ENCODE measurements at regions not wholly inside any gene's neighbourhood (a gene's known extent, or its start where the extent isn't known, plus 50 kb on each side); places are given as distances from the start of the nearest gene placed in this dataset.

DNA sequence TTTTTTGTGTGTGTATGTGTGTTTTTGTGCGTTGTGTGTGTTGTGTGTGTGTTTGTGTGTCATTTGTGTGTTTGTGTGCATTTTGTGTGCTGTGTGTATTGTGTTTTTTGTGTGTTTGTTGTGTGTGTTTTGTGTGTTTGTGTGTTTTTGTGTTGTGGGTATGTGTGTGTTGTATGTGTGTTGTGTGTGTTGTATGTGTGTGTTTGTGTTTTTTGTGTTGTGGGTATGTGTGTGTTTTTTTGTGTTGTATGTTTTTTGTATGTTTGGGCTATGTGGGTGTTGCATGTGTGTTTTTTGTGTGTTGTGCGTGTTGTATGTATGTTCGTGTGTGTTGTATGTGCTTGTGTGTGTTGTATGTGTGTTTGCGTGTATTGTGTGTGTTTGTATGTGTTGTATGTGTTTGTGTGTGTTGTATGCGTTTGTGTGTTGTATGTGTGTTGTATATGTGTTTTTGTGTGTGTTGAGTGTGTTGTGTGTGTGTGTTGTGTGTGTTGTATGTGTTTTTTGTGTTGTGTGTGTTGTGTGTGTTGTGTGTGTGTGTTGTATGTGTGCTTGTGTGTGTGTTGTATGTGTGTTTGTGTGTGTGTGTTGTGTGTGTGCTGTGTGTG, 275.3 kb downstream of the HRH4 start:
- Mint-ChIP-seq H3K36me3 (ENCODE audit: unreplicated experiment) (no peaks in the 10 kb centered on the region), H3K27ac (ENCODE audit: unreplicated experiment) (no peak overlapping the region), H3K4me1 (ENCODE audit: unreplicated experiment) (no peaks in the 10 kb centered on the region), H3K27me3 (ENCODE audit: unreplicated experiment) (peaks cover 5% of the 10 kb centered on the region), H3K4me3 (ENCODE audit: unreplicated experiment) (no peak overlapping the region), H3K9me3 (ENCODE audit: unreplicated experiment) (no peaks in the 10 kb centered on the region)
- TF ChIP-seq, protein P1, sequence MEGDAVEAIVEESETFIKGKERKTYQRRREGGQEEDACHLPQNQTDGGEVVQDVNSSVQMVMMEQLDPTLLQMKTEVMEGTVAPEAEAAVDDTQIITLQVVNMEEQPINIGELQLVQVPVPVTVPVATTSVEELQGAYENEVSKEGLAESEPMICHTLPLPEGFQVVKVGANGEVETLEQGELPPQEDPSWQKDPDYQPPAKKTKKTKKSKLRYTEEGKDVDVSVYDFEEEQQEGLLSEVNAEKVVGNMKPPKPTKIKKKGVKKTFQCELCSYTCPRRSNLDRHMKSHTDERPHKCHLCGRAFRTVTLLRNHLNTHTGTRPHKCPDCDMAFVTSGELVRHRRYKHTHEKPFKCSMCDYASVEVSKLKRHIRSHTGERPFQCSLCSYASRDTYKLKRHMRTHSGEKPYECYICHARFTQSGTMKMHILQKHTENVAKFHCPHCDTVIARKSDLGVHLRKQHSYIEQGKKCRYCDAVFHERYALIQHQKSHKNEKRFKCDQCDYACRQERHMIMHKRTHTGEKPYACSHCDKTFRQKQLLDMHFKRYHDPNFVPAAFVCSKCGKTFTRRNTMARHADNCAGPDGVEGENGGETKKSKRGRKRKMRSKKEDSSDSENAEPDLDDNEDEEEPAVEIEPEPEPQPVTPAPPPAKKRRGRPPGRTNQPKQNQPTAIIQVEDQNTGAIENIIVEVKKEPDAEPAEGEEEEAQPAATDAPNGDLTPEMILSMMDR (IDR thresholded peaks at IDR 0.05), result no peak
- no peak for DNase-seq (ENCODE audit: extremely low spot score, unreplicated experiment)

DNA sequence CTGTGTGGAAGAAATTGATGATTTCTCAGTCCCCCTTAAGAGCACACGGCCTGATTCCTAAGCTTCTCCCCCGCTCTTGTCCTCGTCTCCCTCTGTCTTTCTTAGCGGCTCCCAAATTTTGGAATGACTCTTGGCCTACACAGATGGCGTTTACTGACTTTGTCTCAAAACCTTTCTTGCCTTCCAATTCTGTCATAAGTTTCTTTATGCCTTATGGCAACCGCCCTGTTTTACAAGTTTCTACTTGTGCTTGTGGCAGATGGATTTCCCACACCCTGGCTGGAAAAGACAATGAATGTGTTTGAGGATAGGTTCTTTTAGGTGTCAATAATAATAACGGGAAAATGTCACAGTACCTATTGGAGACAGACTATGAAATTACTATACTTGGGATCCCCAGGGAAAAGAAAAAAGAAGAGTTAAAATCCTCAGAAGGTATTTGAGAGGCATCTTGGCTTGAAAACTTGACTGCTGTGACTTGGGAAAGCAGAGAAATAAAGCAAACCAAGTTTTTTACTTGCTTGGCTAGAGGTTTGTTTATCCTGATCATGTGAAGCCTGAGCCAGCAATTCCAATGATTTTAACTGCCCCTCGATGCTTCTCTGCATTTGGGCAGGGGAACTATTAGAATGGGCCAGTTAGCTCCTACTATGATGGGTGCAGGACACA, 276.4 kb downstream of the HRH4 start:
- no peak for DNase-seq (ENCODE audit: extremely low spot score, unreplicated experiment)
- H3K27ac Mint-ChIP-seq (ENCODE audit: unreplicated experiment), result no peak overlapping the region
- H3K27me3 Mint-ChIP-seq (ENCODE audit: unreplicated experiment), result no peaks in the 10 kb centered on the region
- no peaks in the 10 kb centered on the region for H3K36me3 Mint-ChIP-seq (ENCODE audit: unreplicated experiment)
- H3K4me3 Mint-ChIP-seq (ENCODE audit: unreplicated experiment), result no peak overlapping the region
- TF ChIP-seq, protein P1 (IDR thresholded peaks at IDR 0.05), result no peak
- peaks cover 3% of the 10 kb centered on the region for H3K4me1 Mint-ChIP-seq (ENCODE audit: unreplicated experiment)
- no peaks in the 10 kb centered on the region for H3K9me3 Mint-ChIP-seq (ENCODE audit: unreplicated experiment)

DNA sequence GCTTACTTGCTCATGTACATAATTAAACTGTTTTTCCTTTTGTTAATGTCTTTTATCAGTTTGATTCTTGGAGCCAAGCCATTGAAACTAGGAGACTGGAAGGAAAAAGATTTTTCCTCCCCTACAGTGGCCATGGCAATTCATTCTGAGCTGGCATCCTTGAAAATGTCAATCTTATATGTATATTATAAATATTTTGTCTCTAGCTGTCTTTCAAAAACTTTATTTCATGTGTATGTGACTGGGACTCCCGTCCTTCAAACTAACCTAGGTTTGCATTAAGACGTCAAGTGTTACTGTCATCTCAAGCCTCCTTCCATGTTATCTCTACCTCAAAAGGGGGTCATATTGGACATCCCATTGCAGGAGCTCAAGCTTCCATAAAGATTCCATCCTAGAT, 280.4 kb downstream of the HRH4 start:
- Mint-ChIP-seq H3K27ac (ENCODE audit: unreplicated experiment) (no peak overlapping the region), H3K9me3 (ENCODE audit: unreplicated experiment) (no peaks in the 10 kb centered on the region), H3K36me3 (ENCODE audit: unreplicated experiment) (no peaks in the 10 kb centered on the region), H3K4me1 (ENCODE audit: unreplicated experiment) (peaks cover 15% of the 10 kb centered on the region), H3K4me3 (ENCODE audit: unreplicated experiment) (no peak overlapping the region), H3K27me3 (ENCODE audit: unreplicated experiment) (no peaks in the 10 kb centered on the region)
- DNase-seq (ENCODE audit: extremely low spot score, unreplicated experiment), result no peak
- TF ChIP-seq, protein P1 (IDR thresholded peaks at IDR 0.05), result no peak

DNA sequence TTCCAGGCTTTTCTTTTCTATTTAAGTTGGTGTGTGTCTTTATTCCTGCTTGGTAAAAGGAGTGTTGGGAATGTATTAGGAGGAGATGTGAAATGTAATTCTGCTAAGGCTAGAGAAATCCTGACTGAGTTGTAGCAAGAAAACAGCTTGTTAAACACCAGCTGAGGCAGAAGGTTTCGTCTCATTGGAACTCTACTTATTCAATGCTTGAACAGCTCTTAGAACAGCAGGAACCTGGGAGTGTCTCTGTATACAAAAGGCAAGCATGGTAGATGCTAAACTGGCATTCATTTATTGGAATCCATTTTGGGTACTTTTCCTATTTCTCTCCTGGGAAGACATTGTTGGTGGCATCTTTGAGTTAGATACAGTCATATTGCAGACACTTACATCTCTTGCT, 280.9 kb downstream of the HRH4 start:
- H3K27ac Mint-ChIP-seq (ENCODE audit: unreplicated experiment), result no peak overlapping the region
- TF ChIP-seq, protein P1 (IDR thresholded peaks at IDR 0.05), result no peak
- H3K4me3 Mint-ChIP-seq (ENCODE audit: unreplicated experiment), result no peak overlapping the region
- H3K4me1 Mint-ChIP-seq (ENCODE audit: unreplicated experiment), result peaks cover 15% of the 10 kb centered on the region
- no peaks in the 10 kb centered on the region for H3K36me3 Mint-ChIP-seq (ENCODE audit: unreplicated experiment)
- no peaks in the 10 kb centered on the region for H3K27me3 Mint-ChIP-seq (ENCODE audit: unreplicated experiment)
- no peak for DNase-seq (ENCODE audit: extremely low spot score, unreplicated experiment)
- no peaks in the 10 kb centered on the region for H3K9me3 Mint-ChIP-seq (ENCODE audit: unreplicated experiment)

DNA sequence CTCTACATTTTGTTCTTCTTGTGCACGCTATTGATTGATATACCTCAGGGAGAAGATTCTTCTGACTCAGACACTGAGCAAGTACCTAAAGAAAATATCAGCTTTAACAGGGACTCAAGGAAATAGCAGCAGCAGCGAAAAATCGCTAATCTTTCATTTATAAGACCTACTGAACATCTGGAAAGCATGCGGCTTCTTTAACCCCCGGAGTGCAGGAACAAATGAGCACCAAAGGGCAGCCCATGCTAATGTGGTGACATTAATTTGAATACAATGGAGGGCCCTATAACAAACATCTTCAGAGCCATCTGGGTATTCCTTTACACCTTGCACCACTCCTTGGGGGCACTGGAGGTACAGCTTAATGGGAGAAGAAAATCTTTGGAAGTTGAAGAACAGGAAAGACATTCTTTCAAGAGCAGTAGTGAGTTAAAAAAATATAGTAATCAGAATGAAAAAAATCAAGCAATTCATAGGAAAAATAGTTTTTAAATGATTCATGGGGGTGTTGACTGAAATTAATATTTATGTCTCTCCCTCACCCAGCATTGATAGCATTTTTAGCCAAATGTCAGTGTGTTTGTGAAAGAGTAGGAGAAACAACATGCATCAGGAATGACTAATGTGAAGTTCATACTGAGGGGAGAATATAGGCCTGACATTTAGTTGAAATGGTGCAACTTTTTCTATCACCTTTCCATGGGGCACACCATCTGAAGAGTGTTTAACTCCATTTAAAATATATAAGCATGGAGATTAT, 281.7 kb downstream of the HRH4 start:
- Mint-ChIP-seq H3K27me3 (ENCODE audit: unreplicated experiment) (no peaks in the 10 kb centered on the region), H3K9me3 (ENCODE audit: unreplicated experiment) (no peaks in the 10 kb centered on the region), H3K36me3 (ENCODE audit: unreplicated experiment) (no peaks in the 10 kb centered on the region), H3K4me3 (ENCODE audit: unreplicated experiment) (no peak overlapping the region), H3K4me1 (ENCODE audit: unreplicated experiment) (peaks cover 15% of the 10 kb centered on the region), H3K27ac (ENCODE audit: unreplicated experiment) (no peak overlapping the region)
- TF ChIP-seq, protein P1 (IDR thresholded peaks at IDR 0.05), result no peak
- DNase-seq (ENCODE audit: extremely low spot score, unreplicated experiment), result no peak

Measured in osteocyte (in vitro differentiated cells).